AG10803 (cell line): ENCODE measurements at regions not wholly inside any gene's neighbourhood (a gene's known extent, or its start where the extent isn't known, plus 50 kb on each side); places are given as distances from the start of the nearest gene placed in this dataset.
A peak's percentile ranks its signal among the peaks of the same experiment; 100 is the strongest.

ENCODE experiments used
- DNase-seq: peaks from one replicate; pipeline ENCODE4 v3.0.0; 2010; ENCODE audit warnings: low read depth
- H3K4me3 ChIP-seq: 2 replicates; pipeline ENCODE4 v1.5.1; 2011; ENCODE audit warnings: mild to moderate bottlenecking, low read length, control low read depth
- TF ChIP-seq, protein P1 (sequence below): conservative IDR thresholded peaks from 2 replicates; pipeline ENCODE4 v1.5.1; 2011; ENCODE audit warnings: mild to moderate bottlenecking, low read length, control low read depth, inconsistent platforms

DNA sequence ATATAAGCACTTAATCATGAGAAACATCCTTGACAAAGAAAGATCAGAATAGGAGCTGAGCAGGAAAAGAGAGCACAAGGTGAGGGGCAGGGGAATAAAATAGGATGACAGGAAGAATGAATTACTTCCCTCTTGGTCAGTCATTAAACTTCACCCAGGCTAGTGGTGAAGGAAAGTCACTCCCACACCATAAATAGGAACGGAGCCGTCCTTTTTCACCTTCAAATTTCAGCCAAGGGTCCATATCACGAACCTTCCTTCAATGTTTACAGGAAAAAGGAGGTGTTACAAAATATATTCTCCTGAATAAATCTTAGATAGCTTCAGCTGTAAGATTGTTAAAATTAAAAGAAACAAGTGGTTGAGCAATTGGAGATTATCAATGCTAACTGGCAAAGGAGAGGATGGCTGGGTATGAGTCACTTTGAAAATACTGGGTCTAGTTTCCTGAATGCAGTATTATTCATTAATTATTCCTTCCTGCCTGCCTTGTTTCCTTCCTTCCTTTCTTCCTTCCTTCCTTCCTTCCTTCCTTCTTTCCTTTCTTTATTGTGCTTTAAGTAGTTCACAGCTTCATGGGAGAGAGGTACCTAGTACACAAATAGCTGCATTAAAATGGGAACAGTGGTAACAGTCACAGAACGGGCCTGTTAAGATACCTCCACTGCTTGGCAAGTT, 292.3 kb upstream of the ID2 start:
- H3K4me3 ChIP-seq: no peak overlapping the region
- DNase-seq: peak; percentile 15

DNA sequence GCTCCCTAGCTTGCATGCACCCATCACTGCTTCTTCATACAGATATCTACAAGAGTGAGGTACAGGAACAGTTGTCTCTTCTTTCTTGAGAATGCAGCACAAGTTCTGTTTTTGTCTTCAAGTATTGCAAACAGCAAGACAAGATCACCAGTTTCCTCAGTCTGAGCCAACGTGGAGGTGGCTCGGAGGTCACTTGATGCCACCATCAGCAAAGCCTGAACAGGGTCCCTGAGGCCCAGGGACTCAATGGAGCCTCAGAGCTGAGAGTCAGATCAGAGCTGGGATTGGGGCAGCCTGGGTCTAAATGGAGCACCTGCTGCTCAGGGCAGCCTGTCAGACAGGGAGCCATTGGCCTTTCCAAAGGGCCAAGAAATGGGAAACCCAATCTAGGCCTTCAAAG, 290.7 kb upstream of the ID2 start:
- H3K4me3 ChIP-seq: no peak overlapping the region
- DNase-seq: no peak
- TF ChIP-seq, protein P1, sequence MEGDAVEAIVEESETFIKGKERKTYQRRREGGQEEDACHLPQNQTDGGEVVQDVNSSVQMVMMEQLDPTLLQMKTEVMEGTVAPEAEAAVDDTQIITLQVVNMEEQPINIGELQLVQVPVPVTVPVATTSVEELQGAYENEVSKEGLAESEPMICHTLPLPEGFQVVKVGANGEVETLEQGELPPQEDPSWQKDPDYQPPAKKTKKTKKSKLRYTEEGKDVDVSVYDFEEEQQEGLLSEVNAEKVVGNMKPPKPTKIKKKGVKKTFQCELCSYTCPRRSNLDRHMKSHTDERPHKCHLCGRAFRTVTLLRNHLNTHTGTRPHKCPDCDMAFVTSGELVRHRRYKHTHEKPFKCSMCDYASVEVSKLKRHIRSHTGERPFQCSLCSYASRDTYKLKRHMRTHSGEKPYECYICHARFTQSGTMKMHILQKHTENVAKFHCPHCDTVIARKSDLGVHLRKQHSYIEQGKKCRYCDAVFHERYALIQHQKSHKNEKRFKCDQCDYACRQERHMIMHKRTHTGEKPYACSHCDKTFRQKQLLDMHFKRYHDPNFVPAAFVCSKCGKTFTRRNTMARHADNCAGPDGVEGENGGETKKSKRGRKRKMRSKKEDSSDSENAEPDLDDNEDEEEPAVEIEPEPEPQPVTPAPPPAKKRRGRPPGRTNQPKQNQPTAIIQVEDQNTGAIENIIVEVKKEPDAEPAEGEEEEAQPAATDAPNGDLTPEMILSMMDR: no peak

More for the DNA sequence above, 292.3 kb upstream of the ID2 start:
- TF ChIP-seq, protein P1: no peak

DNA sequence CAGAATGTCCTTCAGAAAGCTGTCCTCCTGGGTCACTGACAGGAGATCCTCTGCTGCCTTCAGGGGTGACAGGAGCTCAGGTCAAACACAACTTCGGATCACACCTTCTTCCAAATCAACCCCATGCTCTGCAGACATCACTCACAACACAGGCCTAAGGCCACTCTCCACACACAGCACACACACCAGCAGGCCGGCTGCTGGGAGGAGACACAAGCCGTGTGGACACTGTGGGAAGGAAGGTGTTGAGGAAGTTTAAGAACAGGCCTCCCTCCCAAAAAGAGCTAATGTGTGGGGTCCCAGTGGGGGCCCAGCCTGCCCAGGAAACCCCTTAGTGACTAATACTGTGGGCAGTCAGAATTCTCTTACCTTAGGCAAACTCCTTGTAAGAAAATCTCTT, 290.3 kb upstream of the ID2 start:
- TF ChIP-seq, protein P1: no peak
- H3K4me3 ChIP-seq: no peak overlapping the region
- no peak for DNase-seq

DNA sequence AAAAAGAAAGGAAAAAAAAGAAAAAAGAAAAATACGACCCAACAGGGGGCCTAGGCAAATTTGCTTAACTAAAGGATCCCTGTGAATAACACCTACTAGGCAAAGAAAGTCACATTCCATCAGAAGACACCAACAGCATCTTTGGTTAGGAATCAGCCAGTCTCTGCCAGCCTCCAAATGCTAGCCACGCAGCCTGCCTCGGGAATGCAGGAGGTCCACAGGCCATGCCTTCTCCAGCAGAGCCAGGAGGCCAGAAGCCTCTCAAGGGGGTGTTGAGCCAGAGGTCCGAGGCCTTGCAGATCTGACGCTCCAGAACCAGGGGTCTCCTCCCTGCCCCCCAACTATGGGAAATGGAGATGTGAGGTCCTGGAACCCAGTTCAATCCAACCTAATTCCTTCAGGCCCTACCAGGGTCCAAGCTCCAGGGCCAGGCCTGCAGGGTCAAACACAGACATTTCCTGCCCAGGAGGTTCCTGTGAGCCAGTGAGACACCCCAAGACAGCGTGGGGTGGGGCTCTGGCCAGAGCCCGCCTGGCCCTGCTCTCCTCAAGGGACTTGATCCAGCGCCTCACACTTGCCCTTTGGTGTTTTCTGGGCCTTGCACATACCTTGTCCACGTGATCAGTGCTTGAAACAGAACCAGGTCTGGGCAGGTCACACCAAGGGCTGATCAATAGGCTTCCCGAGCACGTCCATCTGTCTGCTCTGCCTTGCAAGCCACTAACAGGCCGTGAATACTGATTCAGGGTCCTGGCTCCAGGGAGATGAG, 289.6 kb upstream of the ID2 start:
- TF ChIP-seq, protein P1: no peak
- H3K4me3 ChIP-seq: no peak overlapping the region
- no peak for DNase-seq

DNA sequence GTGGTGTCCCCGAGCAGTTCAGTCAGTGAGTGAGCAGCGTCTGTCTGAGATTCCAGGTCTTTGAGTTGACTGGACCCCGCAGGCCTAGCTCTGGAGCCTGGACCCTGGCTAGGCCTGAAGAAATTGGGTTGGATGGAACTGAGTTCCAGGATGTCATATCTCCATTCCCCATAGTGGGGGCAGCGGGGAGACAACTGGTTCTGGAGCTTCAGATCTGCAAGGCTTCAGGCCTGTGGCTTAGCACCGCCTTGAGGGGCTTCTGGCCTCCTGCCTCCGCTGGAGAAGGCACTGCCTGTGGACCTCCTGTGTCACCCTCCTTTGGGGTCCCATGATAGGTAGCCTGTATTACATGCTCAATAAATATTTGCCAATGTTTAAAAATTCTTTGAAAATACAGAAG, 288.4 kb upstream of the ID2 start:
- no peak for DNase-seq
- TF ChIP-seq, protein P1: no peak
- H3K4me3 ChIP-seq: no peak overlapping the region

DNA sequence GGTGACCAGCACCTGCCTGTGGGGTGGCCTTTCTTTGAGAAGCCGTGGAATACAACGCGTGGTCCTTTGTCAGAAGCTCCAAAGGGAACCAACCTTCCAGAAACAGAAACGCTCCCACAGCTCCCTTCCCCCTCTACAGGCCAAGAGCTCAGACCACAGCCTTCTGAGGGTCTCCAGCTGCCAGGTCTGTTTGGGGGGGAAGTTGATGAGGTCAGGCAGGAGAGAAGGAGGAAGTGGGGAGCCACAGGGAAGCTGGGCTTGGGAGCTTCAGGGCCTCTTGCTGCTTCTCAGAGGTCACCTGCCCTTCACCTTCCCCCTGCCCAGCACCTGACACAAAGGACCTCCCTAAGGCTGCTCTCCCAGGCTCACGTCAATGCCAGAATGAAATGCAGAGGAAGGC, 287.7 kb upstream of the ID2 start:
- TF ChIP-seq, protein P1: no peak
- no peak overlapping the region for H3K4me3 ChIP-seq
- no peak for DNase-seq
